ENCODE measurements at regions not wholly inside any gene's neighbourhood (a gene's known extent, or its start where the extent isn't known, plus 50 kb on each side); places are given as distances from the start of the nearest gene placed in this dataset.
"Not testable (repeated sequence)": the region's sequence is repeated elsewhere in the genome, so short reads cannot be mapped to it uniquely, and the experiment has no call there.

DNA sequence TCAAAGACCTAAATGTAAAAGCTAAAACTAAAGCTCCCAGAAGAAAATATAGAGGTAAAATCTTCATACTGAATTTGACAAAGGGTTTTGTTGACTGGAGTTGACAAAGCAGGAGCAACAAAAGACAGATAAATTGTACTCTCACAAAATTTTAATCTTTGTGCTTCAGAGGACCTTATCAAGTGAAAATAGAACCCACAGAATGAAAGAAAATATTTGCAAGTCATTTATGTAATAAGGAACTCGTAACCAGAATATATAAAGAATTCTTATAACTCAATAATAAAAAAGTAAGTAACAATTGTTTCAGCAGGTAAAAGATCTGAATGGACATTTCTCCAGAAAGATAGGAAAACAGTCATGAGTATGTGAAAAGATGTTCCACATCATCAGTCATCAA is 62.0 kb upstream of the SRRM3 start:
- DNase-seq (ENCODE audit: low read depth), result no peak
- H3K4me3 ChIP-seq (ENCODE audit: low read depth, low read length), result no peak overlapping the region
- TF ChIP-seq, protein P1, sequence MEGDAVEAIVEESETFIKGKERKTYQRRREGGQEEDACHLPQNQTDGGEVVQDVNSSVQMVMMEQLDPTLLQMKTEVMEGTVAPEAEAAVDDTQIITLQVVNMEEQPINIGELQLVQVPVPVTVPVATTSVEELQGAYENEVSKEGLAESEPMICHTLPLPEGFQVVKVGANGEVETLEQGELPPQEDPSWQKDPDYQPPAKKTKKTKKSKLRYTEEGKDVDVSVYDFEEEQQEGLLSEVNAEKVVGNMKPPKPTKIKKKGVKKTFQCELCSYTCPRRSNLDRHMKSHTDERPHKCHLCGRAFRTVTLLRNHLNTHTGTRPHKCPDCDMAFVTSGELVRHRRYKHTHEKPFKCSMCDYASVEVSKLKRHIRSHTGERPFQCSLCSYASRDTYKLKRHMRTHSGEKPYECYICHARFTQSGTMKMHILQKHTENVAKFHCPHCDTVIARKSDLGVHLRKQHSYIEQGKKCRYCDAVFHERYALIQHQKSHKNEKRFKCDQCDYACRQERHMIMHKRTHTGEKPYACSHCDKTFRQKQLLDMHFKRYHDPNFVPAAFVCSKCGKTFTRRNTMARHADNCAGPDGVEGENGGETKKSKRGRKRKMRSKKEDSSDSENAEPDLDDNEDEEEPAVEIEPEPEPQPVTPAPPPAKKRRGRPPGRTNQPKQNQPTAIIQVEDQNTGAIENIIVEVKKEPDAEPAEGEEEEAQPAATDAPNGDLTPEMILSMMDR (IDR thresholded peaks at IDR 0.05; ENCODE audit: control insufficient read depth, extremely low read depth, insufficient read depth), result no peak

DNA sequence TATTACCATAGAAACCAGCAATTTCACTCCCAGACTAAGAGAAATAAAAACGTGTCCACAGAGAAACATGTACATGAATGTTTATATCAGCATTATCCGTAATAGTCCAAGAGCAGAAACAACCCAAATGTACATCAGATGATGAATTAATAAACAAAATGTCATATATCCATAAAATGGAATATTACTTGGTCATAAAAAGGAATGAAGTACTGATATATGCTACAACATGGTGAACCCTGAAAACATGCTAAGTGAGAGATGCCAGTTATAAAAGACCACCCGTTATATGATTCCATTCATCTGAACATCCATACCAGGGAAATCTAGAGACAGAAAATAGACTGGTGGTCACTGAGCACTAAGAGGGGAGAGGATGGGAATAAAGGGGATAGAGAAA is 61.4 kb upstream of the SRRM3 start:
- H3K4me3 ChIP-seq (ENCODE audit: low read depth, low read length), result not testable (repeated sequence)

GRCh38 chr7:76142861-76143260 is 58.8 kb upstream of the SRRM3 start:
- TF ChIP-seq, protein P1 (IDR thresholded peaks at IDR 0.05; ENCODE audit: control insufficient read depth, extremely low read depth, insufficient read depth), result no peak
- DNase-seq (ENCODE audit: low read depth), result no peak
- H3K4me3 ChIP-seq (ENCODE audit: low read depth, low read length), result no peak overlapping the region

More for the DNA sequence above, 61.4 kb upstream of the SRRM3 start:
- DNase-seq (ENCODE audit: low read depth), result not testable (repeated sequence)

DNA sequence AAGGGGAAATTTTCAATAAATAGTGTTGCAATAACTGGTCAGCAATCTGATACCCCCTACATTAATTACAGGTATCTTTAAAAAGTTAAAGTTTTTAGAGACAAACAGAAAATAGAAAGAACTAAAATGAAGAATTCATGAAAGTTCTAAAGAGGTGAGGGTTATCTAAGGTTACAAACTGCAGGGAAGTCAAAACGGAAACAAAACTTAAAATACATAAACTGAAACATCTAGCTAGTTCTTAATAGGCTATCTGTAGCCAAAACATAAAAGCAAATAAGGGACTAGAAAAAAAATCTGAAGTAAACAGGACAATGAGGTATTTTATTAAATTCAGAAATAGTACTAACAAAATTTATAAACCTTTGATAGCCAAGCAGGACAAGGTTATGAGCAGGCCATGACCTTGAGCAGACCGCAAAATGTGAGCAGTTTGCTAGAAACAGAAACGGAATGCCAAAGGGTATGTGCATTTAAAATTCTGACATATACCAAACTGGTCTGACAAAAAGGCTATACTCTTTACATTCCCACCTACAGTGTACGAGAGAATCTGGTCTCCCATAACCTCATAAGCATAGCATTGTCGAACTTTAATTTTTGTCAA is 56.9 kb upstream of the SRRM3 start:
- H3K4me3 ChIP-seq (ENCODE audit: low read depth, low read length); DNase-seq (ENCODE audit: low read depth): not testable (repeated sequence)

DNA sequence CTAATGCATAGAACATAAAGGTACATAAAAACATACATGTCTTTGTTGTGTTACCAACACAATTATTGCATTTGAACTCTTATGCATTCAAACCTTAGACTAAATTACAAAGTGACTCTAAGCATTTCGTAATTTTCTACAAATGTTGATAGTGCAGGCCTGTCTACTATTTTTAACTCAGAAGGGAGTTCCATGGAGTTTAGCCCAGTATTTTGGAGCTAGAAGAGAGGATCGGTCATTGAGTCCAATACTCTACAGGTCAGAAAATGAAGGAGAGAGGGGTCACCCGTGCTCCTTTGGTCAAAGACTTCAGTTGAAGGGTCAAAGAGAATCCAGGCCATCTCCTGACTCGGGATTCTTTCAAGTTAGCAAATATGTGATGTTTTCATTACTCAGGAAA is 55.3 kb upstream of the SRRM3 start:
- DNase-seq (ENCODE audit: low read depth), result no peak
- no peak overlapping the region for H3K4me3 ChIP-seq (ENCODE audit: low read depth, low read length)
- TF ChIP-seq, protein P1 (IDR thresholded peaks at IDR 0.05; ENCODE audit: control insufficient read depth, extremely low read depth, insufficient read depth), result no peak

DNA sequence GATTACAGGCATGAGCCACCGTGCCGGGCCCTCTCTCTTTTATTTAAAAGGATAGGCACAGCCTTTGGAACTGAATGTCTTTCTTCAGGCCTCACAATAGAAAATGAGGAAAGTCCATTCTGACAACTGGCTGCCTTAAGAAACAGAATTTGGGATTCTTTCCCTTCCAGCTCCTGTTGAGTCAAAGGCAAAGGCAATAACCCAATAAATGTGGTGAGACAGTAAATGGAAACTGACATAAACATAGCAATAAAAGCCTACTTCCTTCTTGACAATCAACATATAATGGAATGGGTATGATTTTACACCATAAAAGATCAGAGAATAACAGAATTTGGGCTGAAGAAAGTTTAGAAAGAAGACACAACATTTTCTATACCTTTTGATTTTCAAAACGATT is 52.7 kb upstream of the SRRM3 start:
- DNase-seq (ENCODE audit: low read depth); H3K4me3 ChIP-seq (ENCODE audit: low read depth, low read length): not testable (repeated sequence)

- TF ChIP-seq, protein P1 (IDR thresholded peaks at IDR 0.05; ENCODE audit: control insufficient read depth, extremely low read depth, insufficient read depth), result no peak
- no peak for DNase-seq (ENCODE audit: low read depth)
- H3K4me3 ChIP-seq (ENCODE audit: low read depth, low read length), result no peak overlapping the region
Observed at GRCh38 chr7:76149847-76150691, 51.6 kb upstream of the SRRM3 start.
